A673 (cell line): ENCODE measurements at regions not wholly inside any gene's neighbourhood (a gene's known extent, or its start where the extent isn't known, plus 50 kb on each side); places are given as distances from the start of the nearest gene placed in this dataset.

Source experiments
- BruUV-seq: library from RNA; stranded (reverse); fragments of 400-500 nt; replicated peaks from 2 replicates; lab custom pipeline; 2021; lab: Mats Ljungman, UMichigan
- CTCF ChIA-PET: fragments of 300-600 bp; sonication (Branson Sonifier 250); formaldehyde crosslinking; loops from one replicate; lab custom pipeline; 2022; ENCODE audit warnings: antibody characterized with exemption; lab: Charles Lee
- POLR2A ChIA-PET: fragments of 300-600 bp; sonication (Branson Sonifier 250); formaldehyde crosslinking; loops from one replicate; lab custom pipeline; 2022; ENCODE audit warnings: antibody characterized with exemption; ENCODE audit not compliant: low non-redundant PET; lab: Charles Lee
- DNase-seq: peaks from one replicate; pipeline ENCODE4 v3.0.0-alpha.2; 2015; ENCODE audit warnings: low spot score
- H3K27ac ChIP-seq: fragments of 200-600 bp; sonication (generic); 2 replicates; pipeline ENCODE4 v1.5.1; 2016; ENCODE audit warnings: mixed run types, low read depth, mild to moderate bottlenecking, mixed read lengths, antibody characterized with exemption, low read length; ENCODE audit not compliant: poor library complexity, severe bottlenecking
- H3K27me3 ChIP-seq: fragments of 200-600 bp; sonication (generic); replicated peaks from 2 replicates; pipeline ENCODE4 v1.6.1; 2017; ENCODE audit warnings: mixed run types, low read depth, mild to moderate bottlenecking, mixed read lengths, antibody characterized with exemption, low read length; ENCODE audit not compliant: insufficient read depth, poor library complexity
- H3K36me3 ChIP-seq: fragments of 200-600 bp; sonication (generic); 2 replicates; pipeline ENCODE4 v1.6.1; 2016; ENCODE audit warnings: mixed run types, mild to moderate bottlenecking, mixed read lengths, antibody characterized with exemption, low read length; ENCODE audit not compliant: insufficient read depth, poor library complexity, severe bottlenecking
- H3K4me1 ChIP-seq: fragments of 200-600 bp; sonication (generic); 2 replicates; pipeline ENCODE4 v1.6.1; 2017; ENCODE audit warnings: mixed run types, mild to moderate bottlenecking, mixed read lengths, antibody characterized with exemption, low read length; ENCODE audit not compliant: insufficient read depth, poor library complexity, severe bottlenecking
- H3K4me3 ChIP-seq: fragments of 200-600 bp; sonication (generic); 2 replicates; pipeline ENCODE4 v1.5.1; 2016; ENCODE audit warnings: low read depth, mixed run types, mild to moderate bottlenecking, mixed read lengths, low read length; ENCODE audit not compliant: poor library complexity, severe bottlenecking
- H3K9me3 ChIP-seq: fragments of 200-600 bp; sonication (generic); 2 replicates; pipeline ENCODE4 v1.6.1; 2016; ENCODE audit warnings: mixed run types, low read depth, mild to moderate bottlenecking, mixed read lengths, antibody characterized with exemption, low read length; ENCODE audit not compliant: poor library complexity, severe bottlenecking
- CTCF ChIP-seq: fragments of 300-800, 200-600 bp; sonication (generic); conservative IDR thresholded peaks from 2 replicates; pipeline ENCODE4 v1.5.1; 2017; ENCODE audit warnings: low read depth, mild to moderate bottlenecking, antibody characterized with exemption, low read length, moderate library complexity, mixed read lengths
- EZH2 ChIP-seq: fragments of 200-600 bp; sonication (generic); IDR thresholded peaks from 2 replicates; pipeline ENCODE4 v1.6.1; 2017; ENCODE audit warnings: borderline replicate concordance, low read depth, mild to moderate bottlenecking, mixed read lengths, antibody characterized with exemption, low read length; ENCODE audit not compliant: poor library complexity, severe bottlenecking
- intact Hi-C: fragments of 100-400 bp; cut with micrococcal nuclease; formaldehyde crosslinking; loops from one replicate; pipeline ENCODE4 v1.10.0; 2022; ENCODE audit not compliant: unreplicated experiment

- ChIA-PET POLR2A (no interaction called here), CTCF (no interaction called here)
- Histone ChIP-seq H3K27ac (no peak overlapping the region), H3K4me1 (no peaks in the 10 kb centered on the region), H3K4me3 (no peak overlapping the region), H3K36me3 (no peaks in the 10 kb centered on the region), H3K9me3 (no peaks in the 10 kb centered on the region), H3K27me3 (no peaks in the 10 kb centered on the region)
- intact Hi-C loops: no loop called here
- BruUV-seq: no TSS peak
- TF ChIP-seq EZH2 (no peak), CTCF (no peak)
- no peak for DNase-seq
Measured at GRCh38 chr1:181148636-181149035, 60.1 kb downstream of the IER5 start.

GRCh38 chr1:181149326-181150125, 61.0 kb downstream of the IER5 start:
- H3K4me1 ChIP-seq: no peaks in the 10 kb centered on the region
- BruUV-seq: no TSS peak
- ChIA-PET CTCF (no interaction called here), POLR2A (no interaction called here)
- no peaks in the 10 kb centered on the region for H3K36me3 ChIP-seq
- no peak overlapping the region for H3K27ac ChIP-seq
- no peak overlapping the region for H3K4me3 ChIP-seq
- no peaks in the 10 kb centered on the region for H3K27me3 ChIP-seq
- intact Hi-C loops: no loop called here
- DNase-seq: no peak
- H3K9me3 ChIP-seq: no peaks in the 10 kb centered on the region
- TF ChIP-seq EZH2 (no peak), CTCF (no peak)

GRCh38 chr1:181150273-181150672, 61.8 kb downstream of the IER5 start:
- H3K4me3 ChIP-seq: no peak overlapping the region
- no peak for DNase-seq
- BruUV-seq: no TSS peak
- TF ChIP-seq CTCF: no peak
- no peak for TF ChIP-seq EZH2
- no peaks in the 10 kb centered on the region for H3K9me3 ChIP-seq
- no peaks in the 10 kb centered on the region for H3K4me1 ChIP-seq
- intact Hi-C loops: no loop called here
- CTCF ChIA-PET: no interaction called here
- no peaks in the 10 kb centered on the region for H3K27me3 ChIP-seq
- no peak overlapping the region for H3K27ac ChIP-seq
- POLR2A ChIA-PET: no interaction called here
- H3K36me3 ChIP-seq: no peaks in the 10 kb centered on the region
